ENCODE measurements at regions not wholly inside any gene's neighbourhood (a gene's known extent, or its start where the extent isn't known, plus 50 kb on each side); places are given as distances from the start of the nearest gene placed in this dataset.
A peak's percentile ranks its signal among the peaks of the same experiment; 100 is the strongest.

- CTCF ChIA-PET = no interaction called here
- Mint-ChIP-seq H3K9me3 (no peaks in the 10 kb centered on the region), H3K4me3 (no peak overlapping the region), H3K27ac (no peak overlapping the region), H3K36me3 (ENCODE audit: low read depth) (no peaks in the 10 kb centered on the region), H3K27me3 (peaks cover 8% of the 10 kb centered on the region), H3K4me1 (peaks cover 48% of the 10 kb centered on the region)
- DNase-seq (no peak), ATAC-seq (ENCODE audit: low read depth) (no peak)
- no peak for TF ChIP-seq CTCF (IDR thresholded peaks at IDR 0.05)
- intact Hi-C loops (cut with micrococcal nuclease) = loop anchor here (5.0 kb wide), 1 partner anchor 46 kb away; no protein-coding TSS in a partner anchor
- POLR2A ChIA-PET = interaction anchor here (2.5 to 2.8 kb wide), 3 partner anchors 14 to 234 kb away, joined by 20 to 28 read pairs (median 22); partner anchors contain the start of gene HNRNPA2B1
These were observed 185.5 kb upstream of the NFE2L3 start for GRCh38 chr7:25966469-25966868.

- POLR2A ChIA-PET = interaction anchor here (0.6 to 2.8 kb wide), 12 partner anchors 8 to 431 kb away, joined by 3 to 28 read pairs (median 6); partner anchors contain the start of genes CBX3 and HNRNPA2B1
- H3K4me1 Mint-ChIP-seq = peaks cover 48% of the 10 kb centered on the region
These were observed 184.5 kb upstream of the NFE2L3 start for GRCh38 chr7:25967278-25968204.

GRCh38 chr7:25968205-25968993, 183.6 kb upstream of the NFE2L3 start:
- peaks cover 4% of the 10 kb centered on the region for H3K27me3 Mint-ChIP-seq
- no peaks in the 10 kb centered on the region for H3K36me3 Mint-ChIP-seq (ENCODE audit: low read depth)
- POLR2A ChIA-PET = interaction anchor here (0.5 to 2.8 kb wide), 14 partner anchors 9 to 889 kb away, joined by 3 to 28 read pairs (median 4); partner anchors contain the start of genes CBX3 and HNRNPA2B1
- peaks cover 48% of the 10 kb centered on the region for H3K4me1 Mint-ChIP-seq
- H3K9me3 Mint-ChIP-seq = peaks cover 6% of the 10 kb centered on the region
- H3K27ac Mint-ChIP-seq = peak overlapping the region; percentile 97
- ATAC-seq (ENCODE audit: low read depth) = peak; percentile 74
- peak; percentile 58 for DNase-seq
- peak overlapping the region; percentile 58 for H3K4me3 Mint-ChIP-seq
- no peak for TF ChIP-seq CTCF (IDR thresholded peaks at IDR 0.05)
- CTCF ChIA-PET = interaction anchor here (1.0 to 2.8 kb wide), 4 partner anchors 17 to 401 kb away, joined by 3 to 23 read pairs (median 4); no protein-coding TSS in a partner anchor
- intact Hi-C loops (cut with micrococcal nuclease) = loop anchor here (1.0 to 5.0 kb wide), 9 partner anchors 17 to 431 kb away; partner anchors contain the start of genes HNRNPA2B1 and SNX10

More at GRCh38 chr7:25967278-25968204, 184.5 kb upstream of the NFE2L3 start:
- Mint-ChIP-seq H3K36me3 (ENCODE audit: low read depth) (no peaks in the 10 kb centered on the region), H3K9me3 (peaks cover under 1% of the 10 kb centered on the region), H3K27ac (peak overlapping the region; percentile 97), H3K4me3 (peak overlapping the region; percentile 58), H3K27me3 (peaks cover 9% of the 10 kb centered on the region)
- no peak for TF ChIP-seq CTCF (IDR thresholded peaks at IDR 0.05)
- ATAC-seq (ENCODE audit: low read depth) (peak; percentile 23), DNase-seq (no peak)
- intact Hi-C loops (cut with micrococcal nuclease) = loop anchor here (1.0 to 5.0 kb wide), 9 partner anchors 16 to 432 kb away; partner anchors contain the start of genes HNRNPA2B1 and SNX10
- CTCF ChIA-PET = interaction anchor here (0.6 to 2.8 kb wide), 4 partner anchors 16 to 398 kb away, joined by 3 to 23 read pairs (median 4); no protein-coding TSS in a partner anchor

- intact Hi-C loops (cut with micrococcal nuclease) = no loop called here
- H3K27ac Mint-ChIP-seq = no peak overlapping the region
- ChIA-PET CTCF (no interaction called here), POLR2A (interaction anchor here (0.6 kb wide), 1 partner anchor 301 kb away, joined by 3 read pairs; no protein-coding TSS in a partner anchor)
- peaks cover 6% of the 10 kb centered on the region for H3K9me3 Mint-ChIP-seq
- TF ChIP-seq CTCF (IDR thresholded peaks at IDR 0.05) = no peak
- no peak for DNase-seq
- H3K4me1 Mint-ChIP-seq = peaks cover 31% of the 10 kb centered on the region
- H3K4me3 Mint-ChIP-seq = no peak overlapping the region
- H3K36me3 Mint-ChIP-seq (ENCODE audit: low read depth) = no peaks in the 10 kb centered on the region
- no peak for ATAC-seq (ENCODE audit: low read depth)
- peaks cover 4% of the 10 kb centered on the region for H3K27me3 Mint-ChIP-seq
These were observed 181.6 kb upstream of the NFE2L3 start for GRCh38 chr7:25970356-25970755.
